ENCODE measurements at regions not wholly inside any gene's neighbourhood (a gene's known extent, or its start where the extent isn't known, plus 50 kb on each side); places are given as distances from the start of the nearest gene placed in this dataset.

DNA sequence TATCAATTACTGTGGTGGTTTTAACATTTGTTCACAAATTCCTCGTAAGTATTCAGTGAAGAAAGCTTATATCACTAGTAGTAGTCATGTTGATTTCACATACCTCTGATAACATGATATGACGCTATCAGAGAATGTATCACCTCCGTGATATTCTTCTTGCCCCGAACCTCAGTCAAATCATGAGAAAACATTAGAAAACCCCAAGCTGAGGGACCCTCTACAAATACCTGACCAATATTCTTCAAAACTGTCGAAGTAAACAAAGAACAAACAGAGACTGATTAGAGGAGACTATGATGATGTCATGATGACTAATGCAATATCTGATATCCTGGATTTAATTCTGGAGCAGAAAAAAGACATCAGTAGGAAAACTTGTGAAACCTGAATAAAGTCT, 85.6 kb upstream of the SPOPL start:
- ATAC-seq (ENCODE audit: insufficient number of reproducible peaks, low FRiP score, low read depth): no peak
- no peak overlapping the region for H3K4me3 ChIP-seq
- H3K9me3 ChIP-seq: peaks cover 7% of the 10 kb centered on the region
- H3K27ac ChIP-seq: no peak overlapping the region
- no peaks in the 10 kb centered on the region for H3K36me3 ChIP-seq
- TF ChIP-seq, protein P1, sequence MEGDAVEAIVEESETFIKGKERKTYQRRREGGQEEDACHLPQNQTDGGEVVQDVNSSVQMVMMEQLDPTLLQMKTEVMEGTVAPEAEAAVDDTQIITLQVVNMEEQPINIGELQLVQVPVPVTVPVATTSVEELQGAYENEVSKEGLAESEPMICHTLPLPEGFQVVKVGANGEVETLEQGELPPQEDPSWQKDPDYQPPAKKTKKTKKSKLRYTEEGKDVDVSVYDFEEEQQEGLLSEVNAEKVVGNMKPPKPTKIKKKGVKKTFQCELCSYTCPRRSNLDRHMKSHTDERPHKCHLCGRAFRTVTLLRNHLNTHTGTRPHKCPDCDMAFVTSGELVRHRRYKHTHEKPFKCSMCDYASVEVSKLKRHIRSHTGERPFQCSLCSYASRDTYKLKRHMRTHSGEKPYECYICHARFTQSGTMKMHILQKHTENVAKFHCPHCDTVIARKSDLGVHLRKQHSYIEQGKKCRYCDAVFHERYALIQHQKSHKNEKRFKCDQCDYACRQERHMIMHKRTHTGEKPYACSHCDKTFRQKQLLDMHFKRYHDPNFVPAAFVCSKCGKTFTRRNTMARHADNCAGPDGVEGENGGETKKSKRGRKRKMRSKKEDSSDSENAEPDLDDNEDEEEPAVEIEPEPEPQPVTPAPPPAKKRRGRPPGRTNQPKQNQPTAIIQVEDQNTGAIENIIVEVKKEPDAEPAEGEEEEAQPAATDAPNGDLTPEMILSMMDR (IDR thresholded peaks at IDR 0.05): no peak
- no peak for DNase-seq (ENCODE audit: low spot score)
- no peaks in the 10 kb centered on the region for H3K27me3 ChIP-seq (replicated peaks; ENCODE audit: insufficient read depth)
- no peaks in the 10 kb centered on the region for H3K4me1 ChIP-seq (ENCODE audit: control insufficient read depth in 1 of 2, low read depth in 2 of 2)

DNA sequence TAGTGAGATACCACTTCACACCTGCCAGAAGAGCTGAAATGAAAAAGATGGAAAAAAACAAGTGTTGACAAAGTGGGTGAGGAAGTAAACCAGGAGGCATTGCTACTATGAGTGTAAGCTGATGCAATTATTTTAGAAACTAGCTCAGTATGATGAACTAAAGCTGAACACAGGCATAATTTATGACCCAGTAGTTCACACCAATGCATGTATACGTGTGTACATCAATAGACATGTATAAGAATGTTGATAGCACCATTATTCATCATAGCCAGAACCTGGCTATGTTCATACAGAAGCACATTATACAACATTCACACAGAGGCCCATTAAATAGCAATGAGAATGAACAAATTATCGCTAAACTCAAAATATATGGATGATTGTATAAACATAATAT, 83.1 kb upstream of the SPOPL start:
- ATAC-seq (ENCODE audit: insufficient number of reproducible peaks, low FRiP score, low read depth): no peak
- Histone ChIP-seq H3K4me1 (ENCODE audit: control insufficient read depth in 1 of 2, low read depth in 2 of 2) (peaks cover 4 to 9% of the 10 kb centered on the region in 2 donors), H3K27ac (no peak overlapping the region), H3K27me3 (replicated peaks; ENCODE audit: insufficient read depth) (no peaks in the 10 kb centered on the region), H3K4me3 (no peak overlapping the region), H3K36me3 (no peaks in the 10 kb centered on the region), H3K9me3 (peaks cover 7% of the 10 kb centered on the region)
- DNase-seq (ENCODE audit: low spot score): no peak
- TF ChIP-seq, protein P1 (IDR thresholded peaks at IDR 0.05): no peak

DNA sequence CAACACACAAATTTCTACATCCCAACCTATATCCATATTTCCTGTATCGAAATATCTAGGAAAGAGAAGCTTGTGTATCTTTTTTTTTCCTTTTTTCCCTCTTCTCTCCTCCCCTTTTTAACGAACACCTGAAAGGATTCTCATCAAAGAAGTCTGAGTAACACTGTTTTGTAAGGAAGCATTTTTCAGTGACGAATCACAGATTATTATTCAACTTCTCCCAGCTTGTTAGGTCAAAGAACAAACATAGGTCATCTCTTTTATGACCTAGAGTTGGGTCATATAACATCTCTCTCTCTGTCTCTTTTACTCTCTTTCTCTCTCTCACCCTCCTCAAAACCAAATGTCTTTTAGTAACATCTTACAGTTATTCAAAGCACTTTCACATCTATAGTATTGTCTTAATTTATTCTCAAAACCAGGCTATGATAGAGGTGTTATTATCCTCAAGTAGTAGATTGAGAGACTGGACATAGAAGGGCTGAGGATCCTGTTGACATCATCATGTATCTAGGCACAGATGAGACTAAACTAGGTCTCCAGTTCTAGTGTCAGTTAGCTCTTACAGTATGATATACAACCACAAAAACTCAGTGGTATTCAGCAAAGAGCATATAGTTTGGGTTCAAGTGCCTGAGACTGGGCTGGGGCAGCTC, 80.1 kb upstream of the SPOPL start:
- no peaks in the 10 kb centered on the region for H3K36me3 ChIP-seq
- TF ChIP-seq, protein P1 (IDR thresholded peaks at IDR 0.05): no peak
- H3K27ac ChIP-seq: no peak overlapping the region
- H3K4me1 ChIP-seq (ENCODE audit: control insufficient read depth in 1 of 2, low read depth in 2 of 2): peaks cover 4 to 9% of the 10 kb centered on the region in 2 donors
- DNase-seq (ENCODE audit: low spot score) (no peak), ATAC-seq (ENCODE audit: insufficient number of reproducible peaks, low FRiP score, low read depth) (no peak)
- no peaks in the 10 kb centered on the region for H3K27me3 ChIP-seq (replicated peaks; ENCODE audit: insufficient read depth)
- peaks cover 2% of the 10 kb centered on the region for H3K9me3 ChIP-seq
- H3K4me3 ChIP-seq: no peak overlapping the region

DNA sequence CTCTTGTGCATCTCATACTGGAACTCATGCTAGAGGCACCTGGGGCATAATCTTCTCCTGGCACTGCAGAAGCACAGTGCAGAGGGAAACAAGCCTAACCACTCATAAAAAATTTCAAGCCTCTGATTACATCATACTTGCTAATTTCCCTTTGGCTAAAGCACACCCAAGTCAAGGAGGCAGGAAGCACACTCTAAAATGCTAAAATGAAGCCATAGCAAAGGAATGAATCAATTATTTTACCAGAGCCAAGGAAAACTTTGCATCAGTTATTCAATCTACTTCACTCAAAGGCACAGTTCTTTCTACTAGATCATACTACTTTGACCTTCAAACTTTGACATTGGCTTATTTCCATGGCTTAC, 79.6 kb upstream of the SPOPL start:
- ATAC-seq (ENCODE audit: insufficient number of reproducible peaks, low FRiP score, low read depth): peak; percentile 43
- no peaks in the 10 kb centered on the region for H3K27me3 ChIP-seq (replicated peaks; ENCODE audit: insufficient read depth)
- TF ChIP-seq, protein P1 (IDR thresholded peaks at IDR 0.05): no peak

DNA sequence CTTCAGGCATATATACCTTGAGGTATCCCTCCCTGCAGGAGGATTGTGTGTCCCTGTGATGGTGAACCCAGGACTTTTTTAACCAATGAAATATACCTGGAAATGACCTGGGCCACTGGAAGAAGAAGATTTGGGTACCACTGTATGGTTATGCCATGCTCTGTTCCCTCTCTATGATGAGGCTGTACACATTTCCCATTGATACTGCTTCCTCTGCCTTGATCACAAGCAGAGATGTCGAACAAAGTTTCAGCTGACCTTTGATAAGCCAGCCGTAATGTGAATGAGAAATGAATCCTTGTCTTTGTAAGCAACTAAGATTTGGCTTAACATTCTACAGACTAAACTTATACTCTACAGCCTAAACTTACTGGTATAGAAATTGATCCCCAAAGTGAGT, 78.4 kb upstream of the SPOPL start:
- no peaks in the 10 kb centered on the region for H3K27me3 ChIP-seq (replicated peaks; ENCODE audit: insufficient read depth)
- TF ChIP-seq, protein P1 (IDR thresholded peaks at IDR 0.05): no peak

More for the DNA sequence above, 79.6 kb upstream of the SPOPL start:
- H3K36me3 ChIP-seq: no peaks in the 10 kb centered on the region
- H3K9me3 ChIP-seq: peaks cover 7% of the 10 kb centered on the region
- peaks cover 4 to 9% of the 10 kb centered on the region in 2 donors for H3K4me1 ChIP-seq (ENCODE audit: control insufficient read depth in 1 of 2, low read depth in 2 of 2)
- H3K27ac ChIP-seq: no peak overlapping the region
- no peak for DNase-seq (ENCODE audit: low spot score)
- H3K4me3 ChIP-seq: no peak overlapping the region

More for the DNA sequence above, 78.4 kb upstream of the SPOPL start:
- DNase-seq (ENCODE audit: low spot score): no peak
- H3K4me3 ChIP-seq: no peak overlapping the region
- no peaks in the 10 kb centered on the region for H3K36me3 ChIP-seq
- peaks cover 4 to 9% of the 10 kb centered on the region in 2 donors for H3K4me1 ChIP-seq (ENCODE audit: control insufficient read depth in 1 of 2, low read depth in 2 of 2)
- no peak overlapping the region for H3K27ac ChIP-seq
- ATAC-seq (ENCODE audit: insufficient number of reproducible peaks, low FRiP score, low read depth): no peak
- H3K9me3 ChIP-seq: peaks cover 8% of the 10 kb centered on the region
